ENCODE measurements at regions not wholly inside any gene's neighbourhood (a gene's known extent, or its start where the extent isn't known, plus 50 kb on each side); places are given as distances from the start of the nearest gene placed in this dataset.

GRCh38 chr14:101504096-101504948, 57.0 kb upstream of the DIO3 start:
- DNase-seq (ENCODE audit: low read depth), result no peak

GRCh38 chr14:101505236-101505970, 55.9 kb upstream of the DIO3 start:
- DNase-seq (ENCODE audit: low read depth), result no peak

- DNase-seq (ENCODE audit: low read depth), result no peak
These were observed 54.9 kb upstream of the DIO3 start for GRCh38 chr14:101506211-101506925.

- DNase-seq (ENCODE audit: low read depth), result no peak
These were observed 54.1 kb upstream of the DIO3 start for GRCh38 chr14:101506926-101507835.

- no peak for DNase-seq (ENCODE audit: low read depth)
These were observed 53.5 kb upstream of the DIO3 start for GRCh38 chr14:101507836-101508150.

- no peak for DNase-seq (ENCODE audit: low read depth)
These were observed 52.9 kb upstream of the DIO3 start for GRCh38 chr14:101508196-101508947.

- no peak for DNase-seq (ENCODE audit: low read depth)
These were observed 52.2 kb upstream of the DIO3 start for GRCh38 chr14:101508948-101509729.

- no peak for DNase-seq (ENCODE audit: low read depth)
These were observed 51.4 kb upstream of the DIO3 start for GRCh38 chr14:101509730-101510371.

- DNase-seq (ENCODE audit: low read depth), result no peak
These were observed 50.1 kb upstream of the DIO3 start for GRCh38 chr14:101511199-101511598.

Measured in HS-27A (cell line).